B cell (primary cell): ENCODE measurements at regions not wholly inside any gene's neighbourhood (a gene's known extent, or its start where the extent isn't known, plus 50 kb on each side); places are given as distances from the start of the nearest gene placed in this dataset.

ENCODE experiments used
- ATAC-seq: fragments of 200-7000 bp; cut with Tn5 transposase; one replicate; pipeline ENCODE4 v1.10.0; 2021; ENCODE audit warnings: low read depth, mild to moderate bottlenecking, moderate number of reproducible peaks, moderate library complexity
- CTCF ChIA-PET: fragments of 350-600 bp; sonication (Branson Sonifier 250); formaldehyde crosslinking; loops from one replicate; lab custom pipeline; 2021; ENCODE audit warnings: antibody characterized with exemption, inconsistent platforms; lab: Charles Lee
- POLR2A ChIA-PET: fragments of 350-600 bp; sonication (Branson Sonifier 250); formaldehyde crosslinking; loops from one replicate; lab custom pipeline; 2021; ENCODE audit warnings: antibody characterized with exemption; lab: Charles Lee
- DNase-seq: peaks from one replicate; pipeline ENCODE4 v3.0.0; 2013
- H2AFZ ChIP-seq: 2 replicates; pipeline ENCODE4 v1.6.1; 2012; ENCODE audit warnings: mild to moderate bottlenecking, low read depth, low read length; ENCODE audit not compliant: insufficient read depth, poor library complexity, severe bottlenecking
- H3K27ac ChIP-seq, 2 donors: 1 replicate in 1 of 2; 2 replicates in 1 of 2; pipeline ENCODE4 v1.5.1; 2012 to 2013; ENCODE audit warnings: low read length in 2 of 2, mild to moderate bottlenecking in 2 of 2, moderate library complexity in 1 of 2
- H3K27me3 ChIP-seq, 4 experiments: fragments of 200-600 bp in 1 of 4; sonication (generic) in 1 of 4; replicated peaks in 1 of 4; 1 replicate in 2 of 4; 2 replicates in 2 of 4; pipeline versions ENCODE4 v1.6.1 to v1.7.0; 2013 to 2016; ENCODE audit warnings: low read length in 3 of 4, mild to moderate bottlenecking in 2 of 4, mixed read lengths in 1 of 4, moderate library complexity in 1 of 4; ENCODE audit not compliant: insufficient read depth in 4 of 4, control insufficient read depth in 3 of 4; ENCODE audit errors: control extremely low read depth in 1 of 4
- H3K36me3 ChIP-seq, 2 experiments: replicated peaks in 1 of 2; 1 replicate in 1 of 2; 2 replicates in 1 of 2; pipeline versions ENCODE4 v1.6.1 to v1.7.1; 2013; ENCODE audit warnings: low read length in 1 of 2; ENCODE audit not compliant: insufficient read depth in 2 of 2, control insufficient read depth in 1 of 2; ENCODE audit errors: control extremely low read depth in 1 of 2, extremely low read depth in 1 of 2
- H3K4me1 ChIP-seq, 2 donors: fragments of 200-600 bp in 1 of 2; sonication (generic) in 1 of 2; 1 replicate in 1 of 2; 2 replicates in 1 of 2; pipeline versions ENCODE4 v1.5.1 to v1.6.1; 2013 to 2017; ENCODE audit warnings: low read length in 2 of 2; ENCODE audit not compliant: control insufficient read depth in 2 of 2, insufficient read depth in 2 of 2
- H3K4me2 ChIP-seq: replicated peaks from 2 replicates; pipeline ENCODE3; 2012; ENCODE audit warnings: mild to moderate bottlenecking, low read depth, low read length; ENCODE audit not compliant: poor library complexity, severe bottlenecking
- H3K4me3 ChIP-seq, 5 experiments: fragments of 200-600 bp in 1 of 5; sonication (generic) in 1 of 5; 1 replicate in 3 of 5; 2 replicates in 2 of 5; pipeline versions ENCODE4 v1.5.1 to v1.7.0; 2011 to 2016; ENCODE audit warnings: low read length in 4 of 5, mild to moderate bottlenecking in 4 of 5, low read depth in 2 of 5, control low read depth in 1 of 5, moderate library complexity in 1 of 5; ENCODE audit not compliant: insufficient read depth in 1 of 5; ENCODE audit errors: control extremely low read depth in 1 of 5, extremely low read depth in 1 of 5
- H3K79me2 ChIP-seq: fragments of 200-600 bp; sonication (generic); one replicate; pipeline ENCODE4 v1.6.0; 2016; ENCODE audit warnings: low read length; ENCODE audit not compliant: control insufficient read depth, insufficient read depth
- H3K9ac ChIP-seq: fragments of 200-600 bp; sonication (generic); 2 replicates; pipeline ENCODE4 v1.6.1; 2017; ENCODE audit warnings: mild to moderate bottlenecking, low read length, moderate library complexity
- H3K9me3 ChIP-seq, 3 donors: one replicate each; pipeline versions ENCODE4 v1.6.1 to v1.7.1; 2013; ENCODE audit warnings: low read length in 2 of 3; ENCODE audit not compliant: control insufficient read depth in 2 of 3, insufficient read depth in 1 of 3; ENCODE audit errors: control extremely low read depth in 1 of 3
- H4K20me1 ChIP-seq: 2 replicates; pipeline ENCODE4 v1.6.0; 2012; ENCODE audit warnings: mild to moderate bottlenecking, low read length; ENCODE audit not compliant: insufficient read depth, control insufficient read depth, poor library complexity, severe bottlenecking
- H3K27ac Mint-ChIP-seq: one replicate; pipeline ENCODE4 v1.8.0; 2021; ENCODE audit warnings: mixed read lengths
- H3K27me3 Mint-ChIP-seq: one replicate; pipeline ENCODE4 v1.8.0; 2021; ENCODE audit warnings: mixed read lengths
- H3K4me1 Mint-ChIP-seq: one replicate; pipeline ENCODE4 v1.8.0; 2021; ENCODE audit warnings: mixed read lengths
- H3K4me3 Mint-ChIP-seq: one replicate; pipeline ENCODE4 v1.8.0; 2021; ENCODE audit warnings: mixed read lengths
- H3K9me3 Mint-ChIP-seq: one replicate; pipeline ENCODE4 v1.8.0; 2022; ENCODE audit warnings: mixed read lengths; ENCODE audit not compliant: insufficient read depth
- CTCF ChIP-seq: fragments of 200-600 bp; IDR thresholded peaks from one replicate; pipeline ENCODE4 v1.8.0; 2022; ENCODE audit warnings: antibody characterized with exemption, mild to moderate bottlenecking
- EZH2 ChIP-seq: IDR thresholded peaks from 2 replicates; pipeline ENCODE4 v1.6.1; 2012; ENCODE audit warnings: borderline replicate concordance, low read depth, mild to moderate bottlenecking, moderate library complexity, low read length; ENCODE audit not compliant: insufficient read depth, poor library complexity, severe bottlenecking
- WGBS: methylation state at CpG from one replicate; pipeline ENCODE4 v1.1.5; 2013; ENCODE audit warnings: missing lambda C conversion rate; ENCODE audit not compliant: insufficient coverage; 5-methylcytosine and 5-hydroxymethylcytosine counted together
- intact Hi-C: fragments of 100-400 bp; cut with micrococcal nuclease; formaldehyde crosslinking; loops from one replicate; pipeline ENCODE4 v1.10.0; 2022

GRCh38 chr13:40434516-40435397 lies 231.7 kb downstream of the FOXO1 start:
- DNase-seq (no peak), ATAC-seq (no peak)
- Histone ChIP-seq H4K20me1 (no peaks in the 10 kb centered on the region), H3K27ac (peak overlapping the region; percentile 17 to 81), H2AFZ (no peak overlapping the region), H3K27me3 (no peaks in the 10 kb centered on the region), H3K4me3 (peak overlapping the region in 1 of 5 experiments; percentile 30), H3K9me3 (peaks cover 0 to 4% (median 0%) of the 10 kb centered on the region in 3 donors), H3K4me1 (peaks cover 88 to 90% of the 10 kb centered on the region in 2 donors), H3K4me2 (peak overlapping the region; percentile 68), H3K9ac (peak overlapping the region; percentile 4), H3K36me3 (no peaks in the 10 kb centered on the region), H3K79me2 (peaks cover 5% of the 10 kb centered on the region)
- peak overlapping the region; percentile 56 for H3K27ac Mint-ChIP-seq
- peak overlapping the region; percentile 44 for H3K4me3 Mint-ChIP-seq
- TF ChIP-seq EZH2 (no peak), CTCF (no peak)
- CTCF ChIA-PET: interaction anchor here (0.9 to 3.7 kb wide), 6 partner anchors 10 to 365 kb away, joined by 3 to 28 read pairs (median 3); partner anchors contain the start of gene FOXO1
- intact Hi-C loops: loop anchor here (5.0 kb wide), 1 partner anchor 307 kb away; no protein-coding TSS in a partner anchor
- H3K9me3 Mint-ChIP-seq: no peaks in the 10 kb centered on the region
- H3K4me1 Mint-ChIP-seq: peaks cover 85% of the 10 kb centered on the region
- H3K27me3 Mint-ChIP-seq: no peaks in the 10 kb centered on the region
- 56% methylated on average over 3 of the region's 4 CpGs for WGBS
- POLR2A ChIA-PET: interaction anchor here (0.7 to 5.5 kb wide), 2 partner anchors 10 to 26 kb away, joined by 3 to 55 read pairs; no protein-coding TSS in a partner anchor
